SK-N-SH (cell line): ENCODE measurements at regions not wholly inside any gene's neighbourhood (a gene's known extent, or its start where the extent isn't known, plus 50 kb on each side); places are given as distances from the start of the nearest gene placed in this dataset.
"Not testable (repeated sequence)": the region's sequence is repeated elsewhere in the genome, so short reads cannot be mapped to it uniquely, and the experiment has no call there.

Source experiments
- CTCF ChIA-PET: fragments of 300-600, 350-600 bp; formaldehyde crosslinking; extraction: SDS; loops from one replicate; lab custom pipeline; 2021; lab: Yijun Ruan, JAX
- POLR2A ChIA-PET: fragments of 350-600 bp; sonication (Branson Sonifier 250); formaldehyde crosslinking; extraction: SDS; loops from one replicate; lab custom pipeline; 2020; ENCODE audit warnings: antibody characterized with exemption, inconsistent platforms; lab: Yijun Ruan, JAX
- DNase-seq: peaks from one replicate; pipeline ENCODE4 v3.0.0; 2012
- H2AFZ ChIP-seq: fragments of 200-600 bp; sonication (generic); 2 replicates; pipeline ENCODE4 v1.8.1; 2016; ENCODE audit warnings: antibody characterized with exemption, mild to moderate bottlenecking, low read depth
- H3F3A ChIP-seq: fragments of 200-600 bp; sonication (generic); replicated peaks from 2 replicates; pipeline ENCODE3; 2016; ENCODE audit warnings: antibody characterized with exemption, mild to moderate bottlenecking; ENCODE audit not compliant: insufficient read depth
- H3K27ac ChIP-seq, 2 experiments: fragments of 200-500 bp in 1 of 2; fragments of 200-600 bp in 1 of 2; sonication (Bioruptor generic) in 1 of 2; sonication (generic), shearing (Covaris generic) in 1 of 2; 2 replicates each; pipeline versions ENCODE4 v1.5.1 to v1.6.1; 2014 to 2016; ENCODE audit warnings: low read depth in 2 of 2, inconsistent platforms in 1 of 2, low read length in 1 of 2, mild to moderate bottlenecking in 1 of 2, mixed read lengths in 1 of 2
- H3K27me3 ChIP-seq: fragments of 200-600 bp; sonication (generic), shearing (Covaris generic); 2 replicates; pipeline ENCODE4 v1.6.1; 2016; ENCODE audit warnings: mixed run types; ENCODE audit not compliant: insufficient read depth
- H3K36me3 ChIP-seq, 2 experiments: fragments of 200-500 bp in 1 of 2; fragments of 200-600 bp in 1 of 2; sonication (Bioruptor generic) in 1 of 2; sonication (generic) in 1 of 2; replicated peaks in 1 of 2; 2 replicates each; pipeline versions ENCODE3 to v1.5.1; 2014 to 2016; ENCODE audit warnings: low read length in 1 of 2, mild to moderate bottlenecking in 1 of 2; ENCODE audit not compliant: insufficient read depth in 2 of 2, control insufficient read depth in 1 of 2
- H3K4me1 ChIP-seq, 2 experiments: fragments of 200-500 bp in 1 of 2; fragments of 200-600 bp in 1 of 2; sonication (Bioruptor generic) in 1 of 2; sonication (generic), shearing (Covaris generic) in 1 of 2; 2 replicates each; pipeline versions ENCODE4 v1.5.1 to v1.6.1; 2014 to 2016; ENCODE audit warnings: low read depth in 1 of 2, low read length in 1 of 2, mixed run types in 1 of 2; ENCODE audit not compliant: insufficient read depth in 2 of 2, control insufficient read depth in 1 of 2
- H3K4me2 ChIP-seq: fragments of 200-600 bp; sonication (generic), shearing (Covaris generic); 2 replicates; pipeline ENCODE4 v1.6.1; 2017; ENCODE audit warnings: mixed run types
- H3K4me3 ChIP-seq, 2 experiments: fragments of 200-500 bp in 1 of 2; fragments of 200-600 bp in 1 of 2; sonication (Bioruptor generic) in 1 of 2; sonication (generic), shearing (Covaris generic) in 1 of 2; 2 replicates each; pipeline versions ENCODE4 v1.5.1 to v1.8.1; 2014 to 2016; ENCODE audit warnings: low read depth in 2 of 2, inconsistent platforms in 1 of 2, low read length in 1 of 2, mild to moderate bottlenecking in 1 of 2, mixed read lengths in 1 of 2, moderate library complexity in 1 of 2
- H3K79me2 ChIP-seq: fragments of 200-600 bp; sonication (generic); 2 replicates; pipeline ENCODE4 v1.8.1; 2017; ENCODE audit warnings: mild to moderate bottlenecking; ENCODE audit not compliant: insufficient read depth
- H3K9ac ChIP-seq: fragments of 200-600 bp; sonication (generic); 2 replicates; pipeline ENCODE4 v1.6.1; 2017; ENCODE audit warnings: mixed run types
- H3K9me2 ChIP-seq: fragments of 200-600 bp; sonication (generic); 2 replicates; pipeline ENCODE4 v1.6.1; 2017; ENCODE audit warnings: mixed run types
- H3K9me3 ChIP-seq: fragments of 200-600 bp; sonication (generic); 2 replicates; pipeline ENCODE4 v1.6.1; 2017; ENCODE audit warnings: mixed run types, mild to moderate bottlenecking, moderate library complexity
- H4K20me1 ChIP-seq: fragments of 200-600 bp; sonication (generic); 2 replicates; pipeline ENCODE4 v1.6.1; 2017; ENCODE audit warnings: mild to moderate bottlenecking, mixed run types; ENCODE audit not compliant: insufficient read depth
- ELF1 ChIP-seq: IDR thresholded peaks from 2 replicates; pipeline ENCODE4 v1.4.0; 2012
- FOXM1 ChIP-seq: IDR thresholded peaks from 2 replicates; pipeline ENCODE4 v1.4.0; 2012; ENCODE audit warnings: low read depth, mild to moderate bottlenecking
- SMC3 ChIP-seq: IDR thresholded peaks from 2 replicates; pipeline ENCODE4 v1.6.1; 2012; ENCODE audit warnings: low read depth, low read length, improper control_type of control experiment
- TAF1 ChIP-seq: IDR thresholded peaks from 2 replicates; pipeline ENCODE4 v1.6.1; 2012; ENCODE audit warnings: low read depth, mild to moderate bottlenecking, low read length, moderate library complexity, borderline replicate concordance
- TCF12 ChIP-seq: IDR thresholded peaks from 2 replicates; pipeline ENCODE4 v1.4.0; 2012
- WGBS: methylation state at CpG from one replicate; pipeline ENCODE4 v1.1.6; 2017; ENCODE audit warnings: low lambda C conversion rate; 5-methylcytosine and 5-hydroxymethylcytosine counted together
- TF ChIP-seq, protein P1 (sequence below): IDR thresholded peaks from 2 replicates; pipeline ENCODE4 v1.6.1; 2012; ENCODE audit warnings: mild to moderate bottlenecking, low read depth, low read length, moderate library complexity
- TF ChIP-seq, protein P2 (sequence below): IDR thresholded peaks from 2 replicates; pipeline ENCODE4 v1.4.0; 2012; ENCODE audit warnings: low read depth, borderline replicate concordance

DNA sequence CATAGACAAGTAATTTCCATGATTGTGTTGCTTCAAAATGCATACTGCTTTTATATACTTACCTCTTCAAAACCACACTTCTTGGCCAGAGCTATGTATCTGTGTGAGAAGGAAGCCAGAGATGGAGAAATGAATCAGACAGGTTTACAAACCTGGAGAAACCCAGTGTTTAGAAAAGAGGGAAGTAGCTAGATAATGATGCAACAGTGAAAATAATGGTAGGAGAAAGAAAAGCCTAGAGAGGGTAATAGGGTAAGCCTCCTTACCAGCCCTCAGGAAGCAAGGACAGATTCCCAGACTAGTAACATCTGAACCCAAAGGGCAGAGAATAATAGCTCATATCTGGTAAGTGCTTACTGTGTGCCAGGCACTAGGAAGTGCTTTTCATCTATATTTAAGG is 250.3 kb upstream of the CDH11 start (continued):
- TF ChIP-seq, protein P1, sequence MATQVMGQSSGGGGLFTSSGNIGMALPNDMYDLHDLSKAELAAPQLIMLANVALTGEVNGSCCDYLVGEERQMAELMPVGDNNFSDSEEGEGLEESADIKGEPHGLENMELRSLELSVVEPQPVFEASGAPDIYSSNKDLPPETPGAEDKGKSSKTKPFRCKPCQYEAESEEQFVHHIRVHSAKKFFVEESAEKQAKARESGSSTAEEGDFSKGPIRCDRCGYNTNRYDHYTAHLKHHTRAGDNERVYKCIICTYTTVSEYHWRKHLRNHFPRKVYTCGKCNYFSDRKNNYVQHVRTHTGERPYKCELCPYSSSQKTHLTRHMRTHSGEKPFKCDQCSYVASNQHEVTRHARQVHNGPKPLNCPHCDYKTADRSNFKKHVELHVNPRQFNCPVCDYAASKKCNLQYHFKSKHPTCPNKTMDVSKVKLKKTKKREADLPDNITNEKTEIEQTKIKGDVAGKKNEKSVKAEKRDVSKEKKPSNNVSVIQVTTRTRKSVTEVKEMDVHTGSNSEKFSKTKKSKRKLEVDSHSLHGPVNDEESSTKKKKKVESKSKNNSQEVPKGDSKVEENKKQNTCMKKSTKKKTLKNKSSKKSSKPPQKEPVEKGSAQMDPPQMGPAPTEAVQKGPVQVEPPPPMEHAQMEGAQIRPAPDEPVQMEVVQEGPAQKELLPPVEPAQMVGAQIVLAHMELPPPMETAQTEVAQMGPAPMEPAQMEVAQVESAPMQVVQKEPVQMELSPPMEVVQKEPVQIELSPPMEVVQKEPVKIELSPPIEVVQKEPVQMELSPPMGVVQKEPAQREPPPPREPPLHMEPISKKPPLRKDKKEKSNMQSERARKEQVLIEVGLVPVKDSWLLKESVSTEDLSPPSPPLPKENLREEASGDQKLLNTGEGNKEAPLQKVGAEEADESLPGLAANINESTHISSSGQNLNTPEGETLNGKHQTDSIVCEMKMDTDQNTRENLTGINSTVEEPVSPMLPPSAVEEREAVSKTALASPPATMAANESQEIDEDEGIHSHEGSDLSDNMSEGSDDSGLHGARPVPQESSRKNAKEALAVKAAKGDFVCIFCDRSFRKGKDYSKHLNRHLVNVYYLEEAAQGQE = no peak

DNA sequence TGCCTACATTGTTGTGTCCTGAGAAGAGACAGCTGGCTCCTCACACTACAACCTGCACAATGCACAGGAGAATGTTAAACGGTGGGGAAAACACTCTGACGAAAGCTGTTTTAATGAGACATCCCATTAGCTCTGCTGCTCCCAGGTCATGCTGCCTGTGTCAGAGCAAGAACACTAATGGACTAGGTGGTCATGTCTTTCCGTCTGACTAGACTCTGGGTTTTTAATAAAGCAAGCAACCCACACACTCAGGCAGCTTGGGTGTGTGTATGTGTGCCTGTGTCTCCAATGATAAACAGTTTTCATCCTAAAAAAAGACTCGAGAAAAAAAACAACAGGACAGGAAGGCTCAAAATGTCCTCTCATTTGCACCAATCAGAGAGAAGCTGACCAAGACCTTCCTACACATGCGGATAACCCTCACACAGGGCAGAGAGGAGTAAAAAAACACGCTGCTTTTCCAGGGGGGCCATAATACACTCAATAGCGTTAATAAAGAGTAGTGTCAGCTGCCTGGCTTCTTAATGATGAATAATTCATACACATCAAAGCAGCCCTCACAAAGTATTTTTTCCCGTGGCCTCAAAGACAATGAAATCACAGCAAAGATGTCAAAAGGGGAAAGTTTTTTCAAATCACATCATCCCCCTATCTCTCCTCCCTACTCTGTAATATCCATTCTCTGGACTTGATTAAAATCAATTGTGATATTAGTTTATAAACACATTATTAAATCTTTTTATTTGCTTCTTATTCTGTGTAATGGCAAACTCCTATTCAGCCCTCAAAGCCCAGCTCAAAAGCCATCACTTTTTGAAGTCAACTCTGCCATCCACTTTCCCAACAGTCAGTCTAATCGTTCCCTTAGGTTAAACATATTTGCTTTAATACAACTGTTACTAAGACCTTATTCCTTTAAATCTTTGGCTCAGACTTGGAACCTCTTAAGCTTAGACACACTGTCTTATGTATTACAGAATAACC is 244.2 kb upstream of the CDH11 start:
- H2AFZ ChIP-seq = no peak overlapping the region
- H4K20me1 ChIP-seq = no peaks in the 10 kb centered on the region
- H3K9ac ChIP-seq = no peak overlapping the region
- H3K4me3 ChIP-seq = no peak overlapping the region
- no peaks in the 10 kb centered on the region for H3K9me2 ChIP-seq
- ChIA-PET POLR2A (no interaction called here), CTCF (no interaction called here)
- H3F3A ChIP-seq = no peaks in the 10 kb centered on the region
- H3K36me3 ChIP-seq = no peaks in the 10 kb centered on the region
- TF ChIP-seq, protein P2, sequence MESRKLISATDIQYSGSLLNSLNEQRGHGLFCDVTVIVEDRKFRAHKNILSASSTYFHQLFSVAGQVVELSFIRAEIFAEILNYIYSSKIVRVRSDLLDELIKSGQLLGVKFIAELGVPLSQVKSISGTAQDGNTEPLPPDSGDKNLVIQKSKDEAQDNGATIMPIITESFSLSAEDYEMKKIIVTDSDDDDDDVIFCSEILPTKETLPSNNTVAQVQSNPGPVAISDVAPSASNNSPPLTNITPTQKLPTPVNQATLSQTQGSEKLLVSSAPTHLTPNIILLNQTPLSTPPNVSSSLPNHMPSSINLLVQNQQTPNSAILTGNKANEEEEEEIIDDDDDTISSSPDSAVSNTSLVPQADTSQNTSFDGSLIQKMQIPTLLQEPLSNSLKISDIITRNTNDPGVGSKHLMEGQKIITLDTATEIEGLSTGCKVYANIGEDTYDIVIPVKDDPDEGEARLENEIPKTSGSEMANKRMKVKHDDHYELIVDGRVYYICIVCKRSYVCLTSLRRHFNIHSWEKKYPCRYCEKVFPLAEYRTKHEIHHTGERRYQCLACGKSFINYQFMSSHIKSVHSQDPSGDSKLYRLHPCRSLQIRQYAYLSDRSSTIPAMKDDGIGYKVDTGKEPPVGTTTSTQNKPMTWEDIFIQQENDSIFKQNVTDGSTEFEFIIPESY = no peak
- TF ChIP-seq TCF12 (no peak), TAF1 (no peak), FOXM1 (no peak), ELF1 (no peak), SMC3 (no peak)
- TF ChIP-seq, all 33 proteins: peak for 0
- WGBS = 67% methylated on average over 9 of the region's 9 CpGs
- Histone ChIP-seq H3K4me2 (no peak overlapping the region), H3K9me3 (0 out of 2 replicates have a peak, but pooled peaks cover 7% of the 10 kb centered on the region), H3K79me2 (no peaks in the 10 kb centered on the region), H3K27ac (no peak overlapping the region), H3K27me3 (no peaks in the 10 kb centered on the region), H3K4me1 (no peaks in the 10 kb centered on the region)
- DNase-seq = no peak

DNA sequence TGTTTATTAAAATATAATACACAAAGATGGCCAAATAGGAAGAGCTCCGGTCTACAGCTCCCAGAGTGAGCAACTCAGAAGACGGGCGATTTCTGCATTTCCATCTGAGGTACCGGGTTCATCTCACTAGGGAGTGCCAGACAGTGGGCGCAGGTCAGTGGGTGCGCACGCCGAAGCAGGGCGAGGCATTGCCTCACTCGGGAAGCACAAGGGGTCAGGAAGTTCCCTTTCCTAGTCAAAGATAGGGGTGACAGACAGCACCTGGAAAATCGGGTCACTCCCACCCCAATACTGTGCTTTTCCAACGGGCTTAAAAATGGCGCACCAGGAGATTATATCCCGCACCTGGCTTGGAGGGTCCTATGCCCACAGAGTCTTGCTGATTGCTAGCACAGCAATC is 234.9 kb upstream of the CDH11 start:
- DNase-seq, H2AFZ ChIP-seq, H3K4me3 ChIP-seq, H3K27ac ChIP-seq, H3K9me2 ChIP-seq, H3K9me3 ChIP-seq, H3K36me3 ChIP-seq, H3K79me2 ChIP-seq, H3F3A ChIP-seq, H4K20me1 ChIP-seq, H3K4me1 ChIP-seq, H3K9ac ChIP-seq, POLR2A ChIA-PET, H3K27me3 ChIP-seq, H3K4me2 ChIP-seq, CTCF ChIA-PET: not testable (repeated sequence)
- WGBS = 79% methylated on average over 7 of the region's 14 CpGs
